ENCODE measurements at regions not wholly inside any gene's neighbourhood (a gene's known extent, or its start where the extent isn't known, plus 50 kb on each side); places are given as distances from the start of the nearest gene placed in this dataset.

DNA sequence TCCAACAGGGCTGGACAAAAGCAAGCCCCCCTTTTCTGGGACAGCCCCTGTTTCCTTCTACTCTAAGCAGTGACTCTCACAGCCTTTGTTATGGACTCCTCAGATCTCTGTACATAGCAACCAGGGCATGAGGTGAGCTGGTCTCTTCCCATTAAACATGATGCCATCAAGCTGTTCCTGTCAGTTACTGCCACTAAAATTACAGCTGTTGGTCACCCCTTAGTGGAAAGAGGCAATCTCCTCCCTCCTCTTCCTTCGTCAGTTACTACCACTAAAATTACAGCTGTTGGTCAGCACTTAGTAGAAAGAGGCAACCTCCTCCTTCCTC, 95.2 kb upstream of the SMIM36 start:
- TF ChIP-seq, protein P1, sequence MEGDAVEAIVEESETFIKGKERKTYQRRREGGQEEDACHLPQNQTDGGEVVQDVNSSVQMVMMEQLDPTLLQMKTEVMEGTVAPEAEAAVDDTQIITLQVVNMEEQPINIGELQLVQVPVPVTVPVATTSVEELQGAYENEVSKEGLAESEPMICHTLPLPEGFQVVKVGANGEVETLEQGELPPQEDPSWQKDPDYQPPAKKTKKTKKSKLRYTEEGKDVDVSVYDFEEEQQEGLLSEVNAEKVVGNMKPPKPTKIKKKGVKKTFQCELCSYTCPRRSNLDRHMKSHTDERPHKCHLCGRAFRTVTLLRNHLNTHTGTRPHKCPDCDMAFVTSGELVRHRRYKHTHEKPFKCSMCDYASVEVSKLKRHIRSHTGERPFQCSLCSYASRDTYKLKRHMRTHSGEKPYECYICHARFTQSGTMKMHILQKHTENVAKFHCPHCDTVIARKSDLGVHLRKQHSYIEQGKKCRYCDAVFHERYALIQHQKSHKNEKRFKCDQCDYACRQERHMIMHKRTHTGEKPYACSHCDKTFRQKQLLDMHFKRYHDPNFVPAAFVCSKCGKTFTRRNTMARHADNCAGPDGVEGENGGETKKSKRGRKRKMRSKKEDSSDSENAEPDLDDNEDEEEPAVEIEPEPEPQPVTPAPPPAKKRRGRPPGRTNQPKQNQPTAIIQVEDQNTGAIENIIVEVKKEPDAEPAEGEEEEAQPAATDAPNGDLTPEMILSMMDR (IDR thresholded peaks at IDR 0.05; ENCODE audit: low read depth, low read length, missing control alignments), result no peak
- no peak overlapping the region for H3K4me3 ChIP-seq (ENCODE audit: low read depth, low read length)
- no peaks in the 10 kb centered on the region for H3K36me3 ChIP-seq (replicated peaks)
- in situ Hi-C loops (cut with HindIII; ENCODE audit: low pct_ligation_motif_present, low sequenced_read_pairs), result no loop called here
- no peaks in the 10 kb centered on the region for H3K27me3 ChIP-seq (replicated peaks)
- no peak overlapping the region for H3K27ac ChIP-seq
- DNase-seq, result no peak

DNA sequence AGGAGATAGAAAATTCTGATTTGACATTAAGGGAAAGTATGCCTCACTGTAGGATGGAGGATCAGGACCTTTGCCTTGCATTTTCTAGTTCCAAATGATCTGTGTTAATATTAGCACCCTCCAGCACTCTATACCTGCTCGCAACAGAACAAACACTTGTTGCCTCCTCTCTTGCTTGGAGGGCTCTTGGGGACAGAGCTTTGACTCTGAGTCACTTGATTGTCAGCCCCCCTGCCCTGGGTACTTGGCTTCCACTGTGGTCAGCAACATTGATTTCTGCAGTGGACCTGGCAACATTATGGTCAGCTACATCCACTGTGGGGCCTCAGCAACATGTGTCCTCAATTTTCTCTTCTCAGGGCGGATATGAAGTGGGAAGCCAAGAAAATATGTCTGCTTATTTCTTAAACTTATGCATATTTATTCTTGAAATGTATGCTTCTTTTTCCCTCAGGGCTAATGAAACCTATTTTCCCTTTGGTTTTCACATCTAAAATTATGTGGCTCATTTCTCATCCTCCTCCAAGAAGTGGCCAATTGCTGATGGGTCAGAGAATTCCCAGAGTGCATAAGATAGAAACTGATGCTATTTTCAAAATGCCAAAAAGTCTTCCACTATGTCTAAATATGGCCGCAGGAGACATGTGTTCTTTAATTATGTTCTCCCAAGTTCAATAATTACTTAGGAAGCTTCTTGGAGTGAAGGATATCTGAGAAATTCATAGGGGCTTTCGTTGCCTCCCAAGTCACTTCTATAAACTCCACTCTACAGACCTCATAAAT, 94.6 kb upstream of the SMIM36 start:
- Histone ChIP-seq H3K27me3 (replicated peaks) (no peaks in the 10 kb centered on the region), H3K4me3 (ENCODE audit: low read depth, low read length) (no peak overlapping the region), H3K36me3 (replicated peaks) (no peaks in the 10 kb centered on the region), H3K27ac (no peak overlapping the region)
- in situ Hi-C loops (cut with HindIII; ENCODE audit: low pct_ligation_motif_present, low sequenced_read_pairs), result no loop called here
- TF ChIP-seq, protein P1 (IDR thresholded peaks at IDR 0.05; ENCODE audit: low read depth, low read length, missing control alignments), result no peak
- DNase-seq, result no peak

DNA sequence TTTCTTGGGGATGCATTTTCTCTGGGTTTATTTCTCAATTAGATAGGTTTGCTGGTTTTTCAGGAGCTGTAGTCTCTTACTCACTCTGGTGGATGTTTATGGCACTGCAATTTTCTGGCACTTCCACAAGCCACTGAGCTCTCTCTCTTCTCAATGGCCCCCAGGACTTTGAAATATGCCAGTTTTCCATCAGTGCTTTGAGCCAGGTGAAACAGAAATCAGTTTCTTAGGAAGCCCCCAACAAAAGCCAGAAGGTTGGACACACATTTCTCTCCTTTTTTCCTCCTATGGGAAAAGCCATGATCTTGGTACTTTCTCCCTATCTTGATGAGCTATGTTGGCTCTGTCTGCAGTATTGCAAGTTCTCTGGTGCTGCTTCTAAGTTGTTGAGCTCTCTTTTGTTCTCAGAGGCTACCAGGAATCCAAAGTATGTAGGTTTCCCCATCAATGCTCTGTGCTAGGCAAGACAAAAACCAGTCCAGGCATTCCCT, 90.7 kb upstream of the SMIM36 start:
- TF ChIP-seq, protein P1 (IDR thresholded peaks at IDR 0.05; ENCODE audit: low read depth, low read length, missing control alignments), result peak; percentile 85
- H3K4me3 ChIP-seq (ENCODE audit: low read depth, low read length), result no peak overlapping the region
- DNase-seq, result peak; percentile 60
- no peaks in the 10 kb centered on the region for H3K27me3 ChIP-seq (replicated peaks)
- H3K36me3 ChIP-seq (replicated peaks), result no peaks in the 10 kb centered on the region
- in situ Hi-C loops (cut with HindIII; ENCODE audit: low pct_ligation_motif_present, low sequenced_read_pairs), result no loop called here
- no peak overlapping the region for H3K27ac ChIP-seq

DNA sequence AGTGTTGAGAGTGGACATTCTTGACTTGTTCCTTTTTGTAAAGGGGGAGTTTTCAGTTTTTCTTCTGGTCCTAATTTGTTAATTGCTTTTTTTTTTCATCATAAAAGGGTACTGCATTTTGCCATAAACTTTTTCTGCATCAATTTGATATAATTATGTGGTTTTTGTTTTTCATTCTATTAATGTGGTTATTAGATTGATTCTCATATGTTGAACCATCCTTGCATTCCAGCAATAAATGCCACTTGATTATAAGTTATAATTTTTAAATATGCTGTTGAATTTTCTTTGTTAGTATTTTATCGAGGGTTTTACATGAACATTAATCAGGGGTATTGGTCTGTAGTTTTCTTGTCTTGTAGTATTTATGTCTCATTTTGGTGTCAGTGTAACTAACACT, 87.2 kb upstream of the SMIM36 start:
- TF ChIP-seq, protein P1 (IDR thresholded peaks at IDR 0.05; ENCODE audit: low read depth, low read length, missing control alignments), result no peak
- Histone ChIP-seq H3K27ac (no peak overlapping the region), H3K4me3 (ENCODE audit: low read depth, low read length) (no peak overlapping the region), H3K36me3 (replicated peaks) (no peaks in the 10 kb centered on the region), H3K27me3 (replicated peaks) (no peaks in the 10 kb centered on the region)
- no peak for DNase-seq
- in situ Hi-C loops (cut with HindIII; ENCODE audit: low pct_ligation_motif_present, low sequenced_read_pairs), result no loop called here

DNA sequence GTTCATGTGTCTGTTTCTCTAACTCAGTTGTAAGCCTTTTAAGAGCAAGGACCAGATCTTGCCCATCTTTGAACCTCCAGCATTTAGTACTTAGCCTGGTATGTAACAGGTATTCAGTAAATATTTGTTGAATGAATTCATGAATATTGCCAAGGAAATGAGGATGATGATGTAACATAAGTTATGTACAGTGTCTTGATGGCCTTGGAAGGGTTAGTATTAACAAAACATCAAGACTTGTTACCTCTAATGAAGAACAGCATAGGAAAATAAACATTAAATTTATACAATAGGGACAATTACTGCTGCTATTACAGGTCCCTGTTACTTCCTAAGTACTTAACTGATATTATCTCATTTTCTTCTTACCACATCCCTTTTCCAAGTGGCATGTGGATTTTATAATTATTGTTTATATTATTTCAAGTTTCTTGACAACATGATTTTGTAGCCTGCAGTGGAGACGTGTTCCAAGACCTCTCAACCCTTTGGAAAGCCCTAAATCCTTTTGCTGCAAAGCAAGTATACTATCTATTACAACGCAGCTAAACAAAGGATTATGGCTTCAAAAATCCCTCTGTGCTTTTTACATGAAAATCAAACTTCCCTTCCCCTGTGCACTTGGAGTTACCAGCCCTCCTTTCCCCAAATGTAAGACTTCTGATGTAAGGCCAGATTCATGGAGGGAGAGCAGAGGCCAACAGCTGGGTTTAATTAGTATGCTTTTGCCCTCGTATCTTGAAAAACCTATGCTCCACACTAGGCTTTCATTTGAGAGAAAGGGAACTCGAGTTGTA, 77.4 kb upstream of the SMIM36 start:
- Histone ChIP-seq H3K36me3 (replicated peaks) (no peaks in the 10 kb centered on the region), H3K4me3 (ENCODE audit: low read depth, low read length) (no peak overlapping the region), H3K27ac (no peak overlapping the region), H3K27me3 (replicated peaks) (no peaks in the 10 kb centered on the region)
- no peak for DNase-seq
- in situ Hi-C loops (cut with HindIII; ENCODE audit: low pct_ligation_motif_present, low sequenced_read_pairs), result no loop called here
- TF ChIP-seq, protein P1 (IDR thresholded peaks at IDR 0.05; ENCODE audit: low read depth, low read length, missing control alignments), result no peak
